Hepatocyte (in vitro differentiated cells): ENCODE measurements at regions not wholly inside any gene's neighbourhood (a gene's known extent, or its start where the extent isn't known, plus 50 kb on each side); places are given as distances from the start of the nearest gene placed in this dataset.

Source experiments
- DNase-seq: peaks from one replicate; pipeline ENCODE4 v3.0.0-alpha.2; 2016; ENCODE audit warnings: low spot score
- H2AFZ ChIP-seq: fragments of 200-600 bp; sonication (generic); 2 replicates; pipeline ENCODE4 v1.6.0; 2016; ENCODE audit warnings: antibody characterized with exemption, mild to moderate bottlenecking
- H3K27ac ChIP-seq: fragments of 200-600 bp; sonication (generic); 2 replicates; pipeline ENCODE4 v1.5.1; 2016; ENCODE audit warnings: mild to moderate bottlenecking
- H3K27me3 ChIP-seq: fragments of 200-600 bp; sonication (generic); 2 replicates; pipeline ENCODE4 v1.6.1; 2016
- H3K36me3 ChIP-seq: fragments of 200-600 bp; sonication (generic); replicated peaks from 2 replicates; pipeline ENCODE4 v1.5.1; 2016; ENCODE audit warnings: low read depth; ENCODE audit not compliant: insufficient read depth
- H3K4me1 ChIP-seq: fragments of 200-600 bp; sonication (generic); 2 replicates; pipeline ENCODE4 v1.5.1; 2016; ENCODE audit warnings: mild to moderate bottlenecking, moderate library complexity; ENCODE audit not compliant: insufficient read depth
- H3K4me2 ChIP-seq: fragments of 200-600 bp; sonication (generic); 2 replicates; pipeline ENCODE4 v1.6.0; 2016
- H3K4me3 ChIP-seq: fragments of 200-600 bp; sonication (generic); 2 replicates; pipeline ENCODE4 v1.5.1; 2016; ENCODE audit warnings: mild to moderate bottlenecking
- H3K79me2 ChIP-seq: fragments of 200-600 bp; sonication (generic); 2 replicates; pipeline ENCODE4 v1.6.0; 2017; ENCODE audit warnings: mild to moderate bottlenecking
- H3K9me2 ChIP-seq: fragments of 200-600 bp; sonication (generic); replicated peaks from 2 replicates; pipeline ENCODE4 v1.6.0; 2017; ENCODE audit warnings: mild to moderate bottlenecking; ENCODE audit not compliant: insufficient read depth
- H3K9me3 ChIP-seq: fragments of 200-600 bp; sonication (generic); 2 replicates; pipeline ENCODE4 v1.5.1; 2016; ENCODE audit warnings: low read depth, mild to moderate bottlenecking
- H4K20me1 ChIP-seq: fragments of 200-600 bp; sonication (generic); 2 replicates; pipeline ENCODE4 v1.6.0; 2016; ENCODE audit warnings: mild to moderate bottlenecking; ENCODE audit not compliant: insufficient read depth, poor library complexity, severe bottlenecking
- CTCF ChIP-seq: fragments of 200-600 bp; sonication (generic); IDR thresholded peaks from 2 replicates; pipeline ENCODE4 v1.5.1; 2016; ENCODE audit warnings: antibody characterized with exemption, mild to moderate bottlenecking; ENCODE audit not compliant: poor library complexity
- EZH2 ChIP-seq: fragments of 200-600 bp; sonication (generic); IDR thresholded peaks from 2 replicates; pipeline ENCODE4 v1.6.1; 2016; ENCODE audit warnings: antibody characterized with exemption, mild to moderate bottlenecking, borderline replicate concordance
- EZH2phosphoT487 ChIP-seq: fragments of 200-600 bp; sonication (generic); IDR thresholded peaks from one replicate; pipeline ENCODE4 v1.6.1; 2018; ENCODE audit warnings: antibody characterized with exemption, mild to moderate bottlenecking, low read depth, moderate library complexity; ENCODE audit not compliant: unreplicated experiment, severe bottlenecking
- WGBS: methylation state at CpG from one replicate; pipeline ENCODE4 v1.1.6; 2016; ENCODE audit warnings: low lambda C conversion rate; ENCODE audit errors: missing lambda C conversion rate; 5-methylcytosine and 5-hydroxymethylcytosine counted together

- no peaks in the 10 kb centered on the region for H3K36me3 ChIP-seq
- H3K4me2 ChIP-seq = no peak overlapping the region
- H3K4me3 ChIP-seq = no peak overlapping the region
- H3K9me2 ChIP-seq = no peaks in the 10 kb centered on the region
- no peaks in the 10 kb centered on the region for H3K27me3 ChIP-seq
- 82% methylated on average over 6 of the region's 6 CpGs for WGBS
- no peak overlapping the region for H3K27ac ChIP-seq
- H3K79me2 ChIP-seq = no peaks in the 10 kb centered on the region
- DNase-seq = no peak
- no peaks in the 10 kb centered on the region for H3K9me3 ChIP-seq
- H2AFZ ChIP-seq = no peak overlapping the region
- no peaks in the 10 kb centered on the region for H3K4me1 ChIP-seq
- H4K20me1 ChIP-seq = no peaks in the 10 kb centered on the region
- TF ChIP-seq EZH2phosphoT487 (no peak), CTCF (no peak), EZH2 (no peak)
Measured at GRCh38 chr12:46531059-46531785, 158.6 kb upstream of the SLC38A2 start.

- no peaks in the 10 kb centered on the region for H3K4me1 ChIP-seq
- H4K20me1 ChIP-seq = no peaks in the 10 kb centered on the region
- TF ChIP-seq EZH2phosphoT487 (no peak), EZH2 (no peak), CTCF (no peak)
- H3K9me3 ChIP-seq = no peaks in the 10 kb centered on the region
- H3K79me2 ChIP-seq = no peaks in the 10 kb centered on the region
- H3K4me2 ChIP-seq = no peak overlapping the region
- no peaks in the 10 kb centered on the region for H3K9me2 ChIP-seq
- H3K27me3 ChIP-seq = no peaks in the 10 kb centered on the region
- H2AFZ ChIP-seq = no peak overlapping the region
- no peaks in the 10 kb centered on the region for H3K36me3 ChIP-seq
- no peak overlapping the region for H3K27ac ChIP-seq
- H3K4me3 ChIP-seq = no peak overlapping the region
- DNase-seq = no peak
- 98% methylated on average over 14 of the region's 14 CpGs for WGBS
Measured at GRCh38 chr12:46530373-46531056, 157.9 kb upstream of the SLC38A2 start.

- no peak overlapping the region for H3K4me3 ChIP-seq
- peaks cover 24% of the 10 kb centered on the region for H3K4me1 ChIP-seq
- H3K79me2 ChIP-seq = no peaks in the 10 kb centered on the region
- no peak overlapping the region for H2AFZ ChIP-seq
- H3K9me2 ChIP-seq = no peaks in the 10 kb centered on the region
- no peak overlapping the region for H3K4me2 ChIP-seq
- H3K36me3 ChIP-seq = no peaks in the 10 kb centered on the region
- no peaks in the 10 kb centered on the region for H4K20me1 ChIP-seq
- no peak for DNase-seq
- TF ChIP-seq EZH2 (no peak), CTCF (no peak), EZH2phosphoT487 (no peak)
- H3K27ac ChIP-seq = no peak overlapping the region
- H3K27me3 ChIP-seq = no peaks in the 10 kb centered on the region
- WGBS = 97% methylated on average over 3 of the region's 3 CpGs
- H3K9me3 ChIP-seq = no peaks in the 10 kb centered on the region
Measured at GRCh38 chr12:46526233-46526632, 153.7 kb upstream of the SLC38A2 start.
